ENCODE measurements at regions not wholly inside any gene's neighbourhood (a gene's known extent, or its start where the extent isn't known, plus 50 kb on each side); places are given as distances from the start of the nearest gene placed in this dataset.

GRCh38 chr7:76149847-76150691, 51.6 kb upstream of the SRRM3 start:
- no peak overlapping the region for H3K27ac ChIP-seq
- H3K4me3 ChIP-seq (ENCODE audit: low read depth, low read length), result no peak overlapping the region
- DNase-seq, result no peak
- in situ Hi-C loops (cut with HindIII; ENCODE audit: low pct_ligation_motif_present, low sequenced_read_pairs), result no loop called here
- TF ChIP-seq, protein P1, sequence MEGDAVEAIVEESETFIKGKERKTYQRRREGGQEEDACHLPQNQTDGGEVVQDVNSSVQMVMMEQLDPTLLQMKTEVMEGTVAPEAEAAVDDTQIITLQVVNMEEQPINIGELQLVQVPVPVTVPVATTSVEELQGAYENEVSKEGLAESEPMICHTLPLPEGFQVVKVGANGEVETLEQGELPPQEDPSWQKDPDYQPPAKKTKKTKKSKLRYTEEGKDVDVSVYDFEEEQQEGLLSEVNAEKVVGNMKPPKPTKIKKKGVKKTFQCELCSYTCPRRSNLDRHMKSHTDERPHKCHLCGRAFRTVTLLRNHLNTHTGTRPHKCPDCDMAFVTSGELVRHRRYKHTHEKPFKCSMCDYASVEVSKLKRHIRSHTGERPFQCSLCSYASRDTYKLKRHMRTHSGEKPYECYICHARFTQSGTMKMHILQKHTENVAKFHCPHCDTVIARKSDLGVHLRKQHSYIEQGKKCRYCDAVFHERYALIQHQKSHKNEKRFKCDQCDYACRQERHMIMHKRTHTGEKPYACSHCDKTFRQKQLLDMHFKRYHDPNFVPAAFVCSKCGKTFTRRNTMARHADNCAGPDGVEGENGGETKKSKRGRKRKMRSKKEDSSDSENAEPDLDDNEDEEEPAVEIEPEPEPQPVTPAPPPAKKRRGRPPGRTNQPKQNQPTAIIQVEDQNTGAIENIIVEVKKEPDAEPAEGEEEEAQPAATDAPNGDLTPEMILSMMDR (IDR thresholded peaks at IDR 0.05; ENCODE audit: low read depth, low read length, missing control alignments), result no peak
- H3K36me3 ChIP-seq (replicated peaks), result no peaks in the 10 kb centered on the region
- peaks cover 8% of the 10 kb centered on the region for H3K27me3 ChIP-seq (replicated peaks)
